Trophoblast cell (in vitro differentiated cells and primary cell): ENCODE measurements at regions not wholly inside any gene's neighbourhood (a gene's known extent, or its start where the extent isn't known, plus 50 kb on each side); places are given as distances from the start of the nearest gene placed in this dataset.

Experiments used
- DNase-seq, 2 donors: peaks; one replicate each; pipeline ENCODE4 v3.0.0-alpha.2; 2016
- H2AFZ ChIP-seq: 2 replicates; pipeline ENCODE4 v1.6.1; 2013; ENCODE audit warnings: low read length, moderate library complexity, mild to moderate bottlenecking; ENCODE audit not compliant: insufficient read depth, poor library complexity
- H2AK5ac ChIP-seq: 2 replicates; pipeline ENCODE4 v1.6.1; 2013; ENCODE audit warnings: mild to moderate bottlenecking, low read length
- H2BK120ac ChIP-seq: 2 replicates; pipeline ENCODE4 v1.6.1; 2013; ENCODE audit warnings: low read length, mild to moderate bottlenecking, moderate library complexity; ENCODE audit not compliant: insufficient read depth, poor library complexity
- H2BK12ac ChIP-seq: 2 replicates; pipeline ENCODE4 v1.6.1; 2013; ENCODE audit warnings: mild to moderate bottlenecking, low read length, moderate library complexity
- H2BK5ac ChIP-seq: 2 replicates; pipeline ENCODE4 v1.6.1; 2013; ENCODE audit warnings: low read length, low read depth, moderate library complexity, mild to moderate bottlenecking; ENCODE audit not compliant: poor library complexity
- H3K14ac ChIP-seq: 2 replicates; pipeline ENCODE4 v1.6.1; 2013; ENCODE audit warnings: mild to moderate bottlenecking, low read length
- H3K18ac ChIP-seq: 2 replicates; pipeline ENCODE4 v1.6.1; 2013; ENCODE audit warnings: mild to moderate bottlenecking, low read length
- H3K23ac ChIP-seq: 2 replicates; pipeline ENCODE4 v1.6.1; 2013; ENCODE audit warnings: low read length
- H3K27ac ChIP-seq: 2 replicates; pipeline ENCODE4 v1.5.1; 2013; ENCODE audit warnings: low read depth, mild to moderate bottlenecking, inconsistent platforms, low read length, moderate library complexity
- H3K27me3 ChIP-seq: 2 replicates; pipeline ENCODE4 v1.6.1; 2013; ENCODE audit warnings: inconsistent platforms, mild to moderate bottlenecking, low read length, moderate library complexity; ENCODE audit not compliant: insufficient read depth
- H3K36me3 ChIP-seq, 2 experiments: 1 replicate in 1 of 2; 2 replicates in 1 of 2; pipeline ENCODE4 v1.6.1; 2013; ENCODE audit warnings: low read length in 2 of 2, mild to moderate bottlenecking in 2 of 2, moderate library complexity in 1 of 2; ENCODE audit not compliant: insufficient read depth in 2 of 2, control insufficient read depth in 1 of 2
- H3K4ac ChIP-seq: 2 replicates; pipeline ENCODE4 v1.6.1; 2013; ENCODE audit warnings: low read depth, mild to moderate bottlenecking, low read length, moderate library complexity
- H3K4me1 ChIP-seq, 2 experiments: 1 replicate in 1 of 2; 2 replicates in 1 of 2; pipeline ENCODE4 v1.6.1; 2013; ENCODE audit warnings: low read length in 2 of 2, mild to moderate bottlenecking in 2 of 2, moderate library complexity in 1 of 2; ENCODE audit not compliant: insufficient read depth in 2 of 2, control insufficient read depth in 1 of 2
- H3K4me2 ChIP-seq: 2 replicates; pipeline ENCODE4 v1.6.1; 2013; ENCODE audit warnings: inconsistent platforms, mild to moderate bottlenecking, low read length, moderate library complexity
- H3K4me3 ChIP-seq: 2 replicates; pipeline ENCODE4 v1.5.1; 2013; ENCODE audit warnings: mild to moderate bottlenecking, low read depth, low read length, inconsistent platforms
- H3K79me1 ChIP-seq: one replicate; pipeline ENCODE4 v1.6.1; 2013; ENCODE audit warnings: low read length
- H3K79me2 ChIP-seq: 2 replicates; pipeline ENCODE4 v1.6.1; 2013; ENCODE audit warnings: low read length, mild to moderate bottlenecking; ENCODE audit not compliant: control insufficient read depth, insufficient read depth, poor library complexity
- H3K9ac ChIP-seq: 2 replicates; pipeline ENCODE4 v1.6.1; 2013; ENCODE audit warnings: mild to moderate bottlenecking, low read length
- H3K9me3 ChIP-seq: 2 replicates; pipeline ENCODE4 v1.6.1; 2013; ENCODE audit warnings: low read depth, mild to moderate bottlenecking, control low read depth, inconsistent platforms, low read length; ENCODE audit not compliant: insufficient read depth
- H4K12ac ChIP-seq: 2 replicates; pipeline ENCODE4 v1.6.1; 2013; ENCODE audit warnings: low read depth, mild to moderate bottlenecking, low read length, moderate library complexity
- H4K8ac ChIP-seq: 2 replicates; pipeline ENCODE4 v1.6.1; 2013; ENCODE audit warnings: low read depth, mild to moderate bottlenecking, low read length, moderate library complexity
- H4K91ac ChIP-seq: one replicate; pipeline ENCODE4 v1.6.1; 2013; ENCODE audit warnings: low read depth, mild to moderate bottlenecking, low read length, moderate library complexity
- WGBS: extraction: QIAGEN DNeasy Blood & Tissue Kit; methylation state at CpG from one replicate; pipeline ENCODE4 v1.1.7; 2013; ENCODE audit warnings: missing lambda C conversion rate; ENCODE audit not compliant: insufficient read length, insufficient coverage; ENCODE audit errors: extremely low coverage; 5-methylcytosine and 5-hydroxymethylcytosine counted together

DNA sequence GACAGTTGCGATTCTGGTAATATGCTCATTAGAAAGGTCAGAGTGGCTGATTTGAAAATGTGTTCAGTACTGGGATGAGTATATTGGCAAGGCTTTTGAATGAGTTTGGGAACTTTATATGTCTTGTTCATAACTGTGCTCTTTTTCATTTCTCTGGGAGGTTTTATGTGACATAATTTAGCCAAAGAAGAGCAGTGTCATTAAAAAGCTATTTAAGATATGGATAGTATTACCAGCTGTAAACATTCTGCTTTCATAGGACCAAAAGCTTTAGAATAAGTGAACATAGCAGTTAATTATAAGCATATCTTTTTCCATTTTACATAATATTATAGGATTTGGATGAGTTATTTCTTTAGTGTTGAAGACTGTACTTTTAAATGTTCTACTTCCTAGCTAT lies 260.4 kb downstream of the TTC6 start:
- DNase-seq, result no peak
- no peaks in the 10 kb centered on the region for H3K79me2 ChIP-seq
- H3K9me3 ChIP-seq, result no peaks in the 10 kb centered on the region
- H2BK12ac ChIP-seq, result no peak overlapping the region
- no peak overlapping the region for H2AK5ac ChIP-seq
- H4K91ac ChIP-seq, result no peak overlapping the region
- no peaks in the 10 kb centered on the region for H3K36me3 ChIP-seq
- H4K8ac ChIP-seq, result no peak overlapping the region
- no peaks in the 10 kb centered on the region for H3K27me3 ChIP-seq
- H3K23ac ChIP-seq, result no peak overlapping the region
- H2BK5ac ChIP-seq, result no peak overlapping the region
- H3K4me2 ChIP-seq, result no peak overlapping the region
- H3K4me3 ChIP-seq, result no peak overlapping the region
- no CpG with 5 or more reads among the region's 1 CpG for WGBS
- H3K4me1 ChIP-seq, result no peaks in the 10 kb centered on the region
- H2AFZ ChIP-seq, result no peak overlapping the region
- H3K18ac ChIP-seq, result no peak overlapping the region
- no peak overlapping the region for H3K9ac ChIP-seq
- H3K27ac ChIP-seq, result no peak overlapping the region
- H3K14ac ChIP-seq, result no peak overlapping the region
- H2BK120ac ChIP-seq, result no peak overlapping the region
- no peak overlapping the region for H3K4ac ChIP-seq
- no peaks in the 10 kb centered on the region for H3K79me1 ChIP-seq
- no peak overlapping the region for H4K12ac ChIP-seq

DNA sequence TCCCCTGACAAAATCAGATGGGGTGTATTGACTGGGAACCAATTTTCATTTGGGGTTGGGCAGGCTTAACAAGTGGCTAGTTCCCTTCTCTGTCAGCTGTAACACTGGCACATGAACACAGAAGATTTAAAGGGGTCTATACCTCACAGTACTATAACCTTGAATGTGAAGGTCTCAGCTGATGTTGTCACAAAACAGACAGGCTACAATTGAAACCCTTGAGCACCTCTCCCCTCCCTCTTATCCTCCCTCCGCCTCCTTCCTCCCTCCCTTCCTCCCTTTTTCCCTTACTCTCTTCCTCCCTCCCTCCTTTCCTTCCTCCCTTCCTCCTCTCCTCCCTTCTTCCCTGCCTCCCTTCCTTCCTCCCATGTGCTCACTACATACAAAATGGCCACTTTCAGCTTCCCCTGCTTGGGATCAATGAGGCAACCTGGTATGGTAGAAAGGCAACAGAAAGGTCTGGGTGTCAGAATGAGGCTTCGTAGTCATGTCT lies 262.4 kb downstream of the TTC6 start:
- no peak for DNase-seq
- Histone ChIP-seq H3K4me2 (no peak overlapping the region), H3K18ac (no peak overlapping the region), H4K8ac (no peak overlapping the region), H3K4me1 (no peaks in the 10 kb centered on the region), H3K9ac (no peak overlapping the region), H3K36me3 (no peaks in the 10 kb centered on the region), H2AFZ (no peak overlapping the region), H2BK5ac (no peak overlapping the region), H3K27me3 (no peaks in the 10 kb centered on the region), H4K12ac (no peak overlapping the region), H2BK120ac (no peak overlapping the region), H3K27ac (no peak overlapping the region), H3K23ac (no peak overlapping the region), H3K14ac (no peak overlapping the region), H3K4ac (no peak overlapping the region), H3K79me2 (no peaks in the 10 kb centered on the region), H3K79me1 (no peaks in the 10 kb centered on the region), H2AK5ac (no peak overlapping the region), H4K91ac (no peak overlapping the region), H2BK12ac (no peak overlapping the region), H3K4me3 (no peak overlapping the region), H3K9me3 (no peaks in the 10 kb centered on the region)
- 80% methylated on average over 1 of the region's 2 CpGs for WGBS

DNA sequence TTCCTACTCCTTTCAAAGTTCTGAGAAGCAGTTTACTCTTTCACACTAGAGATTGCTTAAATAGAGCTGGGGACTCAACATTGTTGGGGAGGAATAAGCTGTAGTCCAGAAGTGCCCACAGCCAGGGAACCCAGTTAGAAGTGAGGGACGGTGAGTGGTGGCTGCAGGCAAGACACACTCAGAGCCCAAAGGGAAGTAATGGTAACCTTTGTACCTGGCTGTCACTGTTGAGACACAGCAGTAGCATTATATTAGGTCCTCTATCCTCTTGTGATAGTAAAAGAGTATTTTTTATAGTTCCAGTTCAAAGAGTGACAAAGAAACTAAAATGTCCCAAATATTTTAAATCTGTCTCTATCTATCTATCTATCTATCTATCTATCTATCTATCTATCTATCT lies 263.3 kb downstream of the TTC6 start:
- Histone ChIP-seq H3K36me3 (no peaks in the 10 kb centered on the region), H3K9me3 (no peaks in the 10 kb centered on the region), H2BK5ac (no peak overlapping the region), H3K79me1 (no peaks in the 10 kb centered on the region), H3K4me1 (no peaks in the 10 kb centered on the region), H4K8ac (no peak overlapping the region), H3K9ac (no peak overlapping the region), H3K27me3 (no peaks in the 10 kb centered on the region), H3K18ac (no peak overlapping the region), H2AK5ac (no peak overlapping the region), H3K4ac (no peak overlapping the region), H3K4me3 (no peak overlapping the region), H3K14ac (no peak overlapping the region), H4K91ac (no peak overlapping the region), H3K27ac (no peak overlapping the region), H2BK120ac (no peak overlapping the region), H3K23ac (no peak overlapping the region), H4K12ac (no peak overlapping the region), H2AFZ (no peak overlapping the region), H3K4me2 (no peak overlapping the region), H2BK12ac (no peak overlapping the region), H3K79me2 (no peaks in the 10 kb centered on the region)
- no peak for DNase-seq
- WGBS, result no CpG with 5 or more reads among the region's 1 CpG

DNA sequence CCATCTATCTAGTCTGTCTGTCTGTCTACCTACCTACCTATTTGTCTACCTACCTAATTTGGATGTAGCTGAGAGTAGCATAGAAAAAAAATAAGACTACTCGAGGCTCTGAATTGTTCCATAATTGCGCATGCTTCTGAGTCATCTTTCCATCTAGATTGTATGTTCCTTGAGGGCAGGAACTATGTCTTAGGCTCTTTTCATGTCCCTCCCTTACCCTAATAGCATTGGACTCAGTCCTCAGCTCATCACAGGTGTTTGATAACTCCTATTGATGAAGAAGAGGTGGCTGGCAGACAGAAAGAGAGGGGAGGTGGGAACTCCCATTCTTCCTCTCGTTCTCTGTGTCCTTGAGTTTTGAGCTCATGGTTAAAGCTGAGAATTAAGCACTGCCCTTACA lies 263.7 kb downstream of the TTC6 start:
- H3K9ac ChIP-seq, result no peak overlapping the region
- H2BK12ac ChIP-seq, result no peak overlapping the region
- H2AK5ac ChIP-seq, result no peak overlapping the region
- no peak overlapping the region for H3K4ac ChIP-seq
- no peak overlapping the region for H3K27ac ChIP-seq
- H3K4me2 ChIP-seq, result no peak overlapping the region
- no peak for DNase-seq
- WGBS, result no CpG with 5 or more reads among the region's 3 CpGs
- no peak overlapping the region for H4K91ac ChIP-seq
- H3K4me3 ChIP-seq, result no peak overlapping the region
- no peak overlapping the region for H3K14ac ChIP-seq
- no peaks in the 10 kb centered on the region for H3K27me3 ChIP-seq
- H3K23ac ChIP-seq, result no peak overlapping the region
- H4K8ac ChIP-seq, result no peak overlapping the region
- H2BK120ac ChIP-seq, result no peak overlapping the region
- H3K79me2 ChIP-seq, result no peaks in the 10 kb centered on the region
- H3K4me1 ChIP-seq, result no peaks in the 10 kb centered on the region
- no peak overlapping the region for H3K18ac ChIP-seq
- no peak overlapping the region for H4K12ac ChIP-seq
- no peaks in the 10 kb centered on the region for H3K36me3 ChIP-seq
- H2BK5ac ChIP-seq, result no peak overlapping the region
- no peaks in the 10 kb centered on the region for H3K79me1 ChIP-seq
- no peaks in the 10 kb centered on the region for H3K9me3 ChIP-seq
- no peak overlapping the region for H2AFZ ChIP-seq
